Large intestine (tissue), 3 donors: ENCODE measurements at regions not wholly inside any gene's neighbourhood (a gene's known extent, or its start where the extent isn't known, plus 50 kb on each side); places are given as distances from the start of the nearest gene placed in this dataset.

Source experiments
- DNase-seq, 2 donors: peaks; one replicate each; pipeline versions ENCODE4 v3.0.0 to v3.0.0-alpha.2; 2013
- H3K27ac ChIP-seq: one replicate; pipeline ENCODE4 v1.5.1; 2013; ENCODE audit warnings: low read length
- H3K27me3 ChIP-seq: 2 replicates; pipeline ENCODE4 v1.6.1; 2013; ENCODE audit warnings: low read length; ENCODE audit not compliant: control insufficient read depth, insufficient read depth
- H3K36me3 ChIP-seq: 2 replicates; pipeline ENCODE4 v1.6.1; 2013; ENCODE audit warnings: low read length; ENCODE audit not compliant: control insufficient read depth, insufficient read depth
- H3K4me1 ChIP-seq: one replicate; pipeline ENCODE4 v1.6.1; 2013; ENCODE audit warnings: low read length; ENCODE audit not compliant: control insufficient read depth, insufficient read depth
- H3K4me3 ChIP-seq: one replicate; pipeline ENCODE4 v1.5.1; 2013; ENCODE audit warnings: low read length
- H3K9me3 ChIP-seq: one replicate; pipeline ENCODE4 v1.6.1; 2013; ENCODE audit warnings: mild to moderate bottlenecking, low read depth, low read length, moderate library complexity; ENCODE audit not compliant: control insufficient read depth
- WGBS: methylation state at CpG from one replicate; pipeline ENCODE4 v1.1.5; 2013; ENCODE audit warnings: low lambda C conversion rate; ENCODE audit not compliant: insufficient coverage; 5-methylcytosine and 5-hydroxymethylcytosine counted together

GRCh38 chr15:58257776-58258325 is 119.7 kb downstream of the AQP9 start:
- H3K9me3 ChIP-seq = no peaks in the 10 kb centered on the region
- H3K27me3 ChIP-seq = no peaks in the 10 kb centered on the region
- no CpG with 5 or more reads among the region's 7 CpGs for WGBS
- no peak overlapping the region for H3K4me3 ChIP-seq
- H3K36me3 ChIP-seq = no peaks in the 10 kb centered on the region
- no peaks in the 10 kb centered on the region for H3K4me1 ChIP-seq
- DNase-seq = no peak
- no peak overlapping the region for H3K27ac ChIP-seq

- 83% methylated on average over 2 of the region's 7 CpGs for WGBS
- no peaks in the 10 kb centered on the region for H3K4me1 ChIP-seq
- H3K27ac ChIP-seq = no peak overlapping the region
- H3K27me3 ChIP-seq = no peaks in the 10 kb centered on the region
- no peak for DNase-seq
- H3K36me3 ChIP-seq = no peaks in the 10 kb centered on the region
- H3K4me3 ChIP-seq = no peak overlapping the region
- H3K9me3 ChIP-seq = no peaks in the 10 kb centered on the region
These were observed 120.5 kb downstream of the AQP9 start for GRCh38 chr15:58258501-58259292.

GRCh38 chr15:58260205-58260724 is 122.1 kb downstream of the AQP9 start:
- Histone ChIP-seq H3K4me1 (no peaks in the 10 kb centered on the region), H3K36me3 (no peaks in the 10 kb centered on the region), H3K27ac (no peak overlapping the region), H3K9me3 (no peaks in the 10 kb centered on the region), H3K27me3 (no peaks in the 10 kb centered on the region), H3K4me3 (no peak overlapping the region)
- WGBS = no CpG with 5 or more reads among the region's 6 CpGs
- no peak for DNase-seq

GRCh38 chr15:58260725-58261267 is 122.6 kb downstream of the AQP9 start:
- Histone ChIP-seq H3K4me3 (no peak overlapping the region), H3K27me3 (no peaks in the 10 kb centered on the region), H3K36me3 (no peaks in the 10 kb centered on the region), H3K27ac (no peak overlapping the region), H3K4me1 (no peaks in the 10 kb centered on the region), H3K9me3 (no peaks in the 10 kb centered on the region)
- no peak for DNase-seq
- WGBS = no CpG with 5 or more reads among the region's 2 CpGs

- H3K4me1 ChIP-seq = no peaks in the 10 kb centered on the region
- H3K9me3 ChIP-seq = no peaks in the 10 kb centered on the region
- WGBS = no CpG with 5 or more reads among the region's 5 CpGs
- H3K36me3 ChIP-seq = no peaks in the 10 kb centered on the region
- DNase-seq = no peak
- H3K27me3 ChIP-seq = no peaks in the 10 kb centered on the region
- H3K4me3 ChIP-seq = no peak overlapping the region
- H3K27ac ChIP-seq = no peak overlapping the region
These were observed 123.2 kb downstream of the AQP9 start for GRCh38 chr15:58261368-58261767.

- no peak for DNase-seq
- no peaks in the 10 kb centered on the region for H3K27me3 ChIP-seq
- H3K4me3 ChIP-seq = no peak overlapping the region
- no peak overlapping the region for H3K27ac ChIP-seq
- peaks cover 2% of the 10 kb centered on the region for H3K9me3 ChIP-seq
- 69% methylated on average over 2 of the region's 4 CpGs for WGBS
- H3K36me3 ChIP-seq = no peaks in the 10 kb centered on the region
- H3K4me1 ChIP-seq = no peaks in the 10 kb centered on the region
These were observed 126.1 kb downstream of the AQP9 start for GRCh38 chr15:58264053-58264971.

- no peak overlapping the region for H3K4me3 ChIP-seq
- no peaks in the 10 kb centered on the region for H3K27me3 ChIP-seq
- WGBS = no CpG with 5 or more reads among the region's 1 CpG
- H3K36me3 ChIP-seq = no peaks in the 10 kb centered on the region
- peaks cover 2% of the 10 kb centered on the region for H3K9me3 ChIP-seq
- H3K4me1 ChIP-seq = peaks cover 8% of the 10 kb centered on the region
- no peak overlapping the region for H3K27ac ChIP-seq
- no peak for DNase-seq
These were observed 128.9 kb downstream of the AQP9 start for GRCh38 chr15:58267051-58267450.

- no peaks in the 10 kb centered on the region for H3K36me3 ChIP-seq
- no peak overlapping the region for H3K4me3 ChIP-seq
- no peaks in the 10 kb centered on the region for H3K27me3 ChIP-seq
- no CpG with 5 or more reads among the region's 5 CpGs for WGBS
- H3K4me1 ChIP-seq = peaks cover 8% of the 10 kb centered on the region
- no peak overlapping the region for H3K27ac ChIP-seq
- H3K9me3 ChIP-seq = peaks cover 2% of the 10 kb centered on the region
- no peak for DNase-seq
These were observed 130.6 kb downstream of the AQP9 start for GRCh38 chr15:58268746-58269267.

- Histone ChIP-seq H3K4me1 (peaks cover 8% of the 10 kb centered on the region), H3K27ac (peak overlapping the region; percentile 45), H3K9me3 (peaks cover 2% of the 10 kb centered on the region), H3K27me3 (no peaks in the 10 kb centered on the region), H3K4me3 (no peak overlapping the region), H3K36me3 (no peaks in the 10 kb centered on the region)
- 100% methylated on average over 1 of the region's 10 CpGs for WGBS
- peak; percentile 71 to 89 for DNase-seq
These were observed 131.6 kb downstream of the AQP9 start for GRCh38 chr15:58269455-58270414.
